GM12878 (cell line): ENCODE measurements at regions not wholly inside any gene's neighbourhood (a gene's known extent, or its start where the extent isn't known, plus 50 kb on each side); places are given as distances from the start of the nearest gene placed in this dataset.

ENCODE experiments used
- ATAC-seq: fragments of 200-7000 bp; cut with Tn5 transposase; 3 replicates; pipeline ENCODE4 v1.9.1; 2020; ENCODE audit warnings: mild to moderate bottlenecking, moderate library complexity
- BruUV-seq: library from RNA; stranded (reverse); fragments of 400-500 nt; replicated peaks from 2 replicates; lab custom pipeline; 2021; lab: Mats Ljungman, UMichigan
- CTCF ChIA-PET: fragments of 300-600 bp; sonication (Branson Sonifier 250); formaldehyde crosslinking; extraction: SDS; loops from one replicate; lab custom pipeline; 2021; ENCODE audit warnings: inconsistent platforms; lab: Yijun Ruan, JAX
- POLR2A ChIA-PET: fragments of 350-600 bp; formaldehyde crosslinking; extraction: SDS; loops from one replicate; lab custom pipeline; 2021; ENCODE audit warnings: inconsistent platforms; lab: Charles Lee
- RAD21 ChIA-PET: fragments of 300-600 bp; sonication (Branson Sonifier 250); formaldehyde crosslinking; loops from one replicate; lab custom pipeline; 2023; ENCODE audit warnings: antibody characterized with exemption; ENCODE audit not compliant: unreplicated experiment; lab: Charles Lee
- SMC1A ChIA-PET: fragments of 300-600 bp; sonication (Branson Sonifier 250); formaldehyde crosslinking; loops from one replicate; lab custom pipeline; 2023; ENCODE audit not compliant: unreplicated experiment, uncharacterized antibody; lab: Charles Lee
- DNase-seq: peaks from one replicate; pipeline ENCODE4 v3.0.0-alpha.2; 2011; ENCODE audit warnings: low read depth, low spot score
- FAIRE-seq: peaks from 3 replicates; lab custom pipeline; 2011; peaks lifted over from hg19 to GRCh38; lab: Jason Lieb, UNC
- H2AFZ ChIP-seq: 2 replicates; pipeline ENCODE4 v1.6.0; 2011; ENCODE audit warnings: low read depth, low read length, control low read depth; ENCODE audit not compliant: control insufficient read depth
- H3K27ac ChIP-seq: 2 replicates; pipeline ENCODE4 v1.5.1; 2011; ENCODE audit warnings: control low read depth; ENCODE audit not compliant: control insufficient read depth, insufficient read depth
- H3K27me3 ChIP-seq, 2 experiments: replicated peaks in 1 of 2; 2 replicates each; pipeline versions ENCODE4 v1.6.0 to v1.6.1; 2011; ENCODE audit warnings: low read length in 1 of 2; ENCODE audit not compliant: control insufficient read depth in 2 of 2, insufficient read depth in 2 of 2
- H3K36me3 ChIP-seq, 2 experiments: 2 replicates each; pipeline ENCODE4 v1.5.1; 2011; ENCODE audit warnings: low read length in 1 of 2; ENCODE audit not compliant: control insufficient read depth in 2 of 2, insufficient read depth in 2 of 2
- H3K4me1 ChIP-seq: 2 replicates; pipeline ENCODE4 v1.6.1; 2011; ENCODE audit warnings: mild to moderate bottlenecking, low read length, moderate library complexity, mixed read lengths; ENCODE audit not compliant: control insufficient read depth, insufficient read depth
- H3K4me2 ChIP-seq: 2 replicates; pipeline ENCODE4 v1.6.0; 2011; ENCODE audit warnings: control low read depth; ENCODE audit not compliant: control insufficient read depth, insufficient read depth
- H3K4me3 ChIP-seq: fragments of 200-600 bp; sonication (generic); 2 replicates; pipeline ENCODE4 v1.5.1; 2016
- H3K79me2 ChIP-seq: 2 replicates; pipeline ENCODE4 v1.6.0; 2011; ENCODE audit warnings: low read length; ENCODE audit not compliant: control insufficient read depth, insufficient read depth
- H3K9ac ChIP-seq: 2 replicates; pipeline ENCODE4 v1.8.0; 2011; ENCODE audit warnings: low read length, control low read depth, mixed read lengths; ENCODE audit not compliant: control insufficient read depth, insufficient read depth
- H3K9me3 ChIP-seq: replicated peaks from 3 replicates; pipeline ENCODE4 v1.5.1; 2011; ENCODE audit warnings: mild to moderate bottlenecking, low read length; ENCODE audit not compliant: control insufficient read depth, insufficient read depth
- H4K20me1 ChIP-seq: 2 replicates; pipeline ENCODE4 v1.6.0; 2011; ENCODE audit not compliant: control insufficient read depth, insufficient read depth
- CTCF ChIP-seq, 3 experiments: IDR thresholded peaks in 2 of 3; conservative IDR thresholded peaks in 1 of 3; 2 replicates each; pipeline ENCODE4 v1.5.1; 2011; ENCODE audit warnings: low read depth in 3 of 3, low read length in 3 of 3, mild to moderate bottlenecking in 3 of 3, control low read depth in 2 of 3, moderate library complexity in 2 of 3, inconsistent platforms in 1 of 3, mixed read lengths in 1 of 3; ENCODE audit not compliant: control insufficient read depth in 2 of 3, insufficient read depth in 1 of 3; ENCODE audit errors: extremely low read depth in 1 of 3
- CUX1 ChIP-seq: IDR thresholded peaks from 2 replicates; pipeline ENCODE4 v1.6.1; 2012; ENCODE audit warnings: improper control_type of control experiment, low read depth, low read length; ENCODE audit not compliant: insufficient replicate concordance
- HDGF ChIP-seq: fragments of 450-650 bp; IDR thresholded peaks from 2 replicates; pipeline ENCODE4 v1.6.1; 2016; ENCODE audit warnings: antibody characterized with exemption
- KLF5 ChIP-seq: fragments of 450-650 bp; IDR thresholded peaks from 2 replicates; pipeline ENCODE4 v1.6.1; 2014; ENCODE audit warnings: mild to moderate bottlenecking; ENCODE audit not compliant: partially characterized antibody
- MEF2A ChIP-seq: IDR thresholded peaks from 2 replicates; pipeline ENCODE4 v1.6.1; 2011; ENCODE audit warnings: low read depth, mild to moderate bottlenecking, low read length, moderate library complexity; ENCODE audit not compliant: insufficient read depth
- NFYB ChIP-seq: IDR thresholded peaks from 2 replicates; pipeline ENCODE4 v1.6.1; 2011; ENCODE audit warnings: low read depth, mild to moderate bottlenecking, low read length, improper control_type of control experiment, moderate library complexity; ENCODE audit not compliant: insufficient read depth
- SMAD5 ChIP-seq: IDR thresholded peaks from 2 replicates; pipeline ENCODE4 v1.6.1; 2016; ENCODE audit warnings: antibody characterized with exemption, low read depth
- YY1 ChIP-seq: IDR thresholded peaks from 2 replicates; pipeline ENCODE4 v1.6.1; 2011; ENCODE audit warnings: low read depth, mild to moderate bottlenecking, low read length
- ZBTB11 ChIP-seq: fragments of 450-650 bp; formaldehyde crosslinking; IDR thresholded peaks from 2 replicates; pipeline ENCODE4 v1.5.0; 2022; ENCODE audit warnings: mild to moderate bottlenecking, missing genetic modification characterization
- ZBTB33 ChIP-seq: fragments of 450-650 bp; IDR thresholded peaks from 2 replicates; pipeline ENCODE4 v1.6.1; 2017; ENCODE audit warnings: mild to moderate bottlenecking
- ZNF274 ChIP-seq: IDR thresholded peaks from one replicate; pipeline ENCODE4 v1.8.0; 2011; ENCODE audit not compliant: insufficient read length, insufficient read depth
- WGBS: methylation state at CpG from one replicate; pipeline ENCODE4 v1.1.6; 2016; ENCODE audit warnings: low lambda C conversion rate; ENCODE audit not compliant: insufficient replicate concordance, insufficient coverage; ENCODE audit errors: missing lambda C conversion rate; 5-methylcytosine and 5-hydroxymethylcytosine counted together
- in situ Hi-C: fragments of 300-500 bp; cut with MboI; formaldehyde crosslinking; loops from 9 replicates; pipeline ENCODE4 v1.14.3; 2018; ENCODE audit warnings: mixed read lengths
- intact Hi-C: fragments of 100-400 bp; cut with micrococcal nuclease; formaldehyde crosslinking; loops from one replicate; pipeline ENCODE4 v1.14.2; 2022; ENCODE audit not compliant: unreplicated experiment

- ChIA-PET CTCF (interaction anchor here (0.6 to 2.9 kb wide), 6 partner anchors 12 to 260 kb away, joined by 3 to 14 read pairs (median 4); no protein-coding TSS in a partner anchor), POLR2A (no interaction called here), SMC1A (interaction anchor here (0.8 to 2.3 kb wide), 3 partner anchors 21 to 34 kb away, joined by 3 to 8 read pairs (median 5); no protein-coding TSS in a partner anchor), RAD21 (no interaction called here)
- no peak overlapping the region for H2AFZ ChIP-seq
- H3K4me3 ChIP-seq, result no peak overlapping the region
- intact Hi-C loops, result loop anchor here (10.0 kb wide), 1 partner anchor 477 kb away; no protein-coding TSS in a partner anchor
- no peaks in the 10 kb centered on the region for H3K36me3 ChIP-seq
- BruUV-seq, result no TSS peak
- FAIRE-seq (no peak), ATAC-seq (no peak), DNase-seq (no peak)
- WGBS, result 0% methylated on average over 1 of the region's 1 CpG
- no peaks in the 10 kb centered on the region for H3K9me3 ChIP-seq
- H3K4me2 ChIP-seq, result no peak overlapping the region
- no peak overlapping the region for H3K9ac ChIP-seq
- no peaks in the 10 kb centered on the region; the same call in 1 of the 2 replicates for H3K4me1 ChIP-seq
- no peaks in the 10 kb centered on the region for H3K27me3 ChIP-seq
- no peak overlapping the region for H3K27ac ChIP-seq
- H3K79me2 ChIP-seq, result no peaks in the 10 kb centered on the region
- in situ Hi-C loops, result no loop called here
- no peaks in the 10 kb centered on the region for H4K20me1 ChIP-seq
- TF ChIP-seq ZBTB33 (no peak), ZBTB11 (CRISPR knock-in tag) (no peak), KLF5 (no peak), HDGF (no peak), YY1 (no peak), CTCF (IDR thresholded peaks at IDR 0.05 in 2 of 3, conservative IDR thresholded peaks at IDR 0.05 in 1 of 3; ENCODE audit: control insufficient read depth in 2 of 3, extremely low read depth in 1 of 3, insufficient read depth in 1 of 3, low read depth in 3 of 3, low read length in 3 of 3) (no peak), MEF2A (no peak), NFYB (no peak), ZNF274 (no peak), SMAD5 (no peak), CUX1 (no peak)
Observed at GRCh38 chr4:14131335-14131734, 503.8 kb upstream of the BOD1L1 start.
